Urinary bladder (tissue), 3 donors: ENCODE measurements at regions not wholly inside any gene's neighbourhood (a gene's known extent, or its start where the extent isn't known, plus 50 kb on each side); places are given as distances from the start of the nearest gene placed in this dataset.

Experiments used
- DNase-seq: peaks from one replicate; pipeline ENCODE4 v3.0.0-alpha.2; 2015; ENCODE audit errors: extremely low spot score
- H3K27ac ChIP-seq: one replicate; pipeline ENCODE4 v1.5.1; 2013; ENCODE audit warnings: low read depth, mild to moderate bottlenecking, moderate library complexity
- H3K36me3 ChIP-seq: one replicate; pipeline ENCODE4 v1.6.1; 2013; ENCODE audit warnings: mild to moderate bottlenecking, moderate library complexity; ENCODE audit not compliant: insufficient read depth
- H3K4me1 ChIP-seq: one replicate; pipeline ENCODE4 v1.6.1; 2013; ENCODE audit warnings: mild to moderate bottlenecking, moderate library complexity; ENCODE audit not compliant: insufficient read depth
- H3K4me3 ChIP-seq: one replicate; pipeline ENCODE4 v1.5.1; 2013; ENCODE audit warnings: low read depth, low read length
- WGBS: extraction: QIAGEN DNeasy Blood & Tissue Kit; methylation state at CpG from one replicate; pipeline ENCODE4 v1.1.7; 2013; 5-methylcytosine and 5-hydroxymethylcytosine counted together
- donor health status: healthy with polysubstance abuse.
- donor health status: healthy.

DNA sequence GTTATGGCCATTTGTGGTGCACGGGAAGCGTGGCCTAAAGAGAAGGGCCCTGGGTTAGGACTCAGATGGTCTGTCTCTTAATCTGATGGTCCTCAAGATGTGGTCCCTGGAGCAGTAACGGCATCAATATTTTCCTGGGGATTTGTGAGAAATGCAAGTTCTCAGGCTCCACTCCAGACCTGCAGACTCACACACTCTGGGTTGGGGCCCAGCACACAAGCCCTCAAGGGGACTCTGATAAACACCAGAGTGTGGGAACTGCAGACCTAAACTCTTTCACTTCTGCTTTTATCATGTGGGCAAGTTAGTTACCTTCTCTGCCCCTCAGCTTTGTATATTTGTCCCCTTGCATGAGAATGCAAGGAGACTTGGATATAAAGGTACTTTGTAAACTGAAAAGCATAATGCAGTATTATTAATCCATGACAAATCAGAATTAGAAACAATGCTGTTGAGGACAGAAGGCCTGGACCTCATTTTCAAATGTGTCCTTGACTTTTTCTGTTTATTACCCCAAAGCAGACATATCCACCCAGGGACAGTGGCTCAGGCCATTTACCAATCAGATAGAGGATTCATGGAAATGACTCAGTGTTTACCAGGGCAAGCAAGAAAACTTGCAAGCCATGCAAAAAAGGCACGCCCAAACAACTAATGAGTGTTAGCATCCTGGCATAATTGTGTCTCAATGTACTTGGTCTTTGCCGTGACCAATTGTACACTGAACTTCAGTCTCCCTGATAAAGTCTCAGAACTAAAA, 157.0 kb downstream of the ASCL1 start:
- no peaks in the 10 kb centered on the region for H3K4me1 ChIP-seq
- no peak overlapping the region for H3K27ac ChIP-seq
- DNase-seq, result no peak
- H3K4me3 ChIP-seq, result no peak overlapping the region
- WGBS, result 85% methylated on average over 5 of the region's 5 CpGs
- H3K36me3 ChIP-seq, result no peaks in the 10 kb centered on the region

DNA sequence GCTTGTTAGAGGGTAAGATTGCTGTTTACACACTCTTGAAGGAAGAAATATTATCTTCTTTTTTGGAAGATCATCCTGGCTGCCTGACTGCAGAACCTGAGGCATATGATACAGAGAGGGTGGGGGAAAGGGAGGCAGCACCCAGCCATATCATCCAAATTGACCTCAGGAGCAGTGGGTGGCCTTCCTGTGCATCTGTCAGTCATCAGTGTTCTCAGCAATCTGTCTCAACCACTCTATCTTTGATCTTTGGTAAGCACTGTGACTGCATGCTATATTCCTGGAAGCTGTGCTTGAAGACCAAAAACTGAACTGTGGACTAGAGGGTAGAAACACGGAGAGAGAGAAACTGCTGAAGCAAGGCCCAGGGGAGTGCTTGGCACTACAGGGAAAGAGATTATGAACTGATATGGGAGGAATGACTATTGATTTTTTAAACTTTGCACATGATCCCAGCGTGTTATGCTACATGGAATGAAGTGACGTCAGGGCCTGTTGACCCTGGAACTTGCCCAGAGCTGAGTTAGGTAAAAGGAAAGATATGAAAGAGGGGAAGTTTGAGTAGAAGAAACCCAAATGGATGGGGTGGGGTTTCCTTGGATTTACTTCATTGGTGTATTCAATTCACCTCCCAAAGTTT, 171.5 kb downstream of the ASCL1 start:
- Histone ChIP-seq H3K4me1 (no peaks in the 10 kb centered on the region), H3K27ac (no peak overlapping the region), H3K4me3 (no peak overlapping the region), H3K36me3 (no peaks in the 10 kb centered on the region)
- 65% methylated on average over 3 of the region's 3 CpGs for WGBS
- DNase-seq, result no peak

DNA sequence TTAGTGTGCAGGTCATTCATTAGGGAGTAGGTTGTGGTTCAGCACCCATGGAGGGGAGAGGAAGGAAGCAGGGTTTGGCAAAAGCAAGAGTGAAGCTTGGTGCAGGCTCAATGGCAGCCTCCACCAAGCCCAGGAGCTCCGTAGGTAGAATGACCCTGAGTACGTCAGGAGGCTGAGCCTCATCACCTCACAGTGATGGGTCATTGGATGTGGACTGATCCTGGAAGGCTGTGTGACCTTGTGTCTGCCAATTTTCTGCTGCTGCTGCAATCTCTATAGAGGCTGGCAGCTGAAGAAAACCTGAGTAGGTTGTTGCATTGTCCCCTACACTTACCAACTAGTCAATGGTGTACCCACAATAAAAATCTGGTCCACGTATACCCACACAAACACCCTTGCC, 173.1 kb downstream of the ASCL1 start:
- Histone ChIP-seq H3K4me3 (no peak overlapping the region), H3K27ac (no peak overlapping the region), H3K4me1 (no peaks in the 10 kb centered on the region), H3K36me3 (no peaks in the 10 kb centered on the region)
- no peak for DNase-seq
- WGBS, result 81% methylated on average over 3 of the region's 3 CpGs

DNA sequence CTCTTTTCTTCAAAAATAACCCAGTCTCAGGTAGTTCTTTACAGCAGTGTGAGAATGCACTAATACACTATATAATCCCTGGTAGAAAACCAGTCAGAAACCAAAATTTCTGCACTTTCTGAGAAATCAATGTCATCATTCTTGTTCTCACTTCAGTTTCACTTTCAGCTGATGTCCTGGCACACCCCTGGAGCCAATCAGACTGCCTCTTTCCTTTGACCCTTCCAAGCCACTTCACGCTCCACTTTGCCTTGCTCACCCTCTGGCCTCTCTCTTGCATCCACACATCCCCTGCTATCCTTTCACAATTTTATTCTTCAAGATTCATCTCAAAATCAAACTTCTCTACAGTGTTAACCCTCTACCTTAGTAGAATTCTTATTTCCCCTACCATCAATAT, 181.1 kb downstream of the ASCL1 start:
- Histone ChIP-seq H3K27ac (no peak overlapping the region), H3K4me1 (no peaks in the 10 kb centered on the region), H3K36me3 (no peaks in the 10 kb centered on the region), H3K4me3 (no peak overlapping the region)
- WGBS, result 91% methylated on average over 1 of the region's 1 CpG
- DNase-seq, result no peak

DNA sequence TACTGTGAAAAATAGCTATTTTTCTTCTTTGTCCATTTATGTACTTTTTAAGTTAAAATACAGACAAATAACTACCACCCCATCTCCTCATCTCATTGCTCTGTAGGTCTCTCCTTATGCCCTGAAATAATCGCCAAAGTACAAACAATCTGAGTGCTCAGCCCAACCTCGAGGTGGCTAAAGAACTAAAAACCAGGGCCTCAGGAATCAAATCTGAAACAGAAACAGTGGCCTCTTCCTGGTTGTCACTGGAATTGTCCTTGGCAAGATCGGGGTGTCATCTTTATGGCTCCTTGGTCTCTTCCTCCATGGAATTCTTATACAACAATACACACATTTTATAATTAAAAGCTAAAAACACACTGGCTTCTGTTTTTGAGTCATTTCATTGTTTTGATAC, 182.4 kb downstream of the ASCL1 start:
- 56% methylated on average over 3 of the region's 3 CpGs for WGBS
- Histone ChIP-seq H3K27ac (no peak overlapping the region), H3K4me1 (no peaks in the 10 kb centered on the region), H3K36me3 (no peaks in the 10 kb centered on the region), H3K4me3 (no peak overlapping the region)
- no peak for DNase-seq

DNA sequence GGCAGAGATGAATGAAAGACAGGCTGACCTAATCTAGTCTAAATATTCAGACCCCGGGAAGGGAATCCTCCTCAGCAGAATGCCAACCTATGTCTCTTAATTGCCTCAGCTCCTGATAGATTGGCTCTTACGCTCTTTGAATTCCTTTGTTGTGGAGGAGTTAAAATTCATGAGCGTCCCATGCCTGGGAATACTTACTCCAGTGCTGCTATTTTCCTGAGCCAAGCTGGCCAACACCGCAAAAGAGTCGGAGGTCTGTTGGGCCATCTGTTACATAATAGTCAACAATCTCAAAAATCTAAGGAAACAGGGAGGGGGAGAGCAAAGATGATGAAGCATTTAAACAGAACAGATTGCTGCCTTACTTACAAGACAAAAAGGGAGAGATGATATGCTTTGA, 182.8 kb downstream of the ASCL1 start:
- Histone ChIP-seq H3K36me3 (no peaks in the 10 kb centered on the region), H3K4me3 (no peak overlapping the region), H3K4me1 (no peaks in the 10 kb centered on the region), H3K27ac (no peak overlapping the region)
- 56% methylated on average over 5 of the region's 5 CpGs for WGBS
- no peak for DNase-seq

DNA sequence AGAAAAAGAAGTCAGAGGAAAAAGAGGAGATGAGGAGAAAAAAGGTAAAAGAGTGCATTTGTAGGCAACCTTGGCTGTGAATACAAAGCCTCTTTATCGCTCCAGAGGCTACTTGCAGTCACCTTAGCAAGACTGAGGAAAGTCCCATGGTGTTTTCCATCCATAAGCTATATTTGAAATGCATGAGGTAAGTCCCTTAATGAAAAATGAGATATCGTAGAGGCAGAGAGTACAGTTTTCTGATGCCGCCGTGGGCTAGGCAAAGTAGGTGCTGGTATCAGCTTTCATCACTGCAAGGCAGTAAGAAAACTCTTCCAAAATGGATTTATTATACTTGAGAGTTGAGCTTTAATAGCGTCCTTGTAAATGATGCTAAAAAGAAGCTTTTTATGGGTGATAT, 186.8 kb downstream of the ASCL1 start:
- Histone ChIP-seq H3K27ac (no peak overlapping the region), H3K4me1 (no peaks in the 10 kb centered on the region), H3K36me3 (no peaks in the 10 kb centered on the region), H3K4me3 (no peak overlapping the region)
- 78% methylated on average over 5 of the region's 5 CpGs for WGBS
- DNase-seq, result no peak

DNA sequence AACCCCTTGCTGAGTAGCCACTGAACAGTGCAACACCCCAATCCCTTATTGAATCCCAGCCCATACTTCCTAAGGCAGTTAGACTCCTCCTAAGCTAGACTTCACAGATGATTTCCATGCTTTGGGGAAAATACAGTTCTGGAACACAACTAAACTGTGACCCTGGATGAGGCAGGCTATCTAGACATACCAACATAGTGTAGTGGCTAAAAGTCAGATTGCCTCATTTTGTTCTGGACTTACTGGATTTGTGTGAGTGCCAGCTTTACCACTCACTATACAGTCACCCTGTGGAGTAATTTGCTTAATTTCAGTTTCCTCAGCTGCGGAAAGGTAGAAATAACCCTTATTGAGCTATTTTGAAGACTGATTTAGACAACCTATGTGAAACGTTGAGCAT, 203.1 kb downstream of the ASCL1 start:
- DNase-seq, result no peak
- Histone ChIP-seq H3K36me3 (no peaks in the 10 kb centered on the region), H3K4me1 (no peaks in the 10 kb centered on the region), H3K4me3 (no peak overlapping the region), H3K27ac (no peak overlapping the region)
- 81% methylated on average over 2 of the region's 2 CpGs for whole genome bisulfite sequencing

DNA sequence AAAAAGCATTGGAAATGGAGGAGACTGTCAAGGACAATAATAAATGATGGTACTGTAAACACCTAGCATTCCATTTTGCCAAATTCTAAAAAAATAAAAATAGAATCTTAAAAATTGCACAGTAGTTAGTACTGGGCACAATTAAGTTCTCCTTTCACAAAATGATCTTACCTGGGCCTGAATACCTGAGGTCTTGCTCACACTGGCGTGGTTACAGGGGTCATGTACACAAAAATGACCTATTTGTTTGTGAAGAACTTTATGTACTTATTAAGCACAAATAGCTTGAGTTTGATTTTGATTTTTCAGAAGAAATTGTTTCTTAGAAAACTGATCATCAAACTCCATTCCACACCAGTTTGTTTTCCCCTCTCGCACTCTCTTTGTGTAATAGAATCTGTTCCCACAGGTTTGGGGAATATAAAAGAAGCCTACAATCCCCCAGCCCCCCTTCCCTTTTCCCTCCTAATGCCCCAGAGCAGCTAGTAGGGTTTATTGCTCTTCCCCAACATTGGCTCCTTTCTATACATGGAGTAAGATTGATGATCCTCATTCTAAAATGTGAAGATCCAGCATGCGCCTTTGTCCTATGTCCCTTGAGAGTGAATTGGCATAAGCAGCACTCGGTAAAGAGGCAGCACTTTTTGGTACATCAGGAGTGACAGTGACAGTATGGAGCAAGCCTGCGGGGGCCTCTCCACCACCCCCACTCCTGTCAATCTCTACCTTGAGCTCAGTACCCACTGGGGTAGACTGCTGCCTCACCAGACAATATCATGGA, 204.3 kb downstream of the ASCL1 start:
- no peak for DNase-seq
- Histone ChIP-seq H3K36me3 (no peaks in the 10 kb centered on the region), H3K27ac (no peak overlapping the region), H3K4me3 (no peak overlapping the region), H3K4me1 (no peaks in the 10 kb centered on the region)
- WGBS, result 74% methylated on average over 5 of the region's 5 CpGs

DNA sequence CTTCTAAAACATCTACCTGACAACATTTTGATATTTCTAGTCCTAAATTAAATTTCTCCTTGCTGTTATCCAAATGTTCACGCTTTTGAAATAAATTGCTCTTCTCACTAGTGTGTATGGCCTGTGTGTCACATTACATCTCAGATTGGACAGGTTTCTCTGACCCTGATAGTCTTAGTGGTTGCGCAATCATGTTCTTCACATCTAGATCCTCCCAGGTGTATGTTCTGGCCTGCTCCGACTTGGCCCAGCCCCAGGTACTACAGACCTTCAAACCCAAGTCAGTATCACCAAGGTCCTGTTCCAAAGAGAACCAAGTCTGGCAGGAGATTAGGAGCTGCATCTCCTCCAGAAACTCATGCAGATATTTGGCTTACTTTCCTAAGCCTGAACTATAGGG, 209.5 kb downstream of the ASCL1 start:
- no peaks in the 10 kb centered on the region for H3K4me1 ChIP-seq
- no peak for DNase-seq
- no peak overlapping the region for H3K27ac ChIP-seq
- 87% methylated on average over 3 of the region's 3 CpGs for WGBS
- no peaks in the 10 kb centered on the region for H3K36me3 ChIP-seq
- no peak overlapping the region for H3K4me3 ChIP-seq

DNA sequence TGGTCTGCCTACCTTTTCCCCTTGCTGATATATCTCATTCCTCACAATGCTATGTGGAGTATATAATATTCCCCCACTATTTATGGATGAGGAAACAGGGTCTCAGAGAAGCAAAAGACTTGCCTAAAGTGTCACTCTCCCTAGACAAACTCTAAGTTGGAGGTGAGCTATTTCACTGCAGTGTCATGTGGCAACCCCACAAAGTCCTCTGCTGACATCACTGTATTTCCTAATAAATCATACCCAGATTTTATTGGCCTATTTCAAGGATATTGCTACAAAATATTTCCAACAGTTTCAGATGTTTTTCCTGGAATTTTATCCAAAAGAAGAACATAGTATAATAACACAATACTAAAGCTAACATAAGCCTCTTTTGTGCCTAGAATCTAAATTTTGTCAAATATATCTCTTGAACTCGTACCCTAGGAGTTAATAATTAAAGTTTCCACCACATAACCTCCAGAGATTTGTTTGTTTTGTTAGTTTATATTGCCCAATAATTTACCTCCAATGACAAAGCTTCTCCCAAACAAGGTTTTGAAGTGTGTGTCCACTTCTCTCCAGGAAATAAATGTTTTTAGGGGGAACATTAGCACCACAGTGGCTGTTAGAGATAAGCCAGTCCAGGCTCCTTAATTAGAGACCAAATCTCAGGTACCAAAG, 215.1 kb downstream of the ASCL1 start:
- WGBS, result 30% methylated on average over 1 of the region's 1 CpG
- DNase-seq, result no peak
- H3K4me1 ChIP-seq, result no peaks in the 10 kb centered on the region
- no peak overlapping the region for H3K4me3 ChIP-seq
- no peak overlapping the region for H3K27ac ChIP-seq
- no peaks in the 10 kb centered on the region for H3K36me3 ChIP-seq

DNA sequence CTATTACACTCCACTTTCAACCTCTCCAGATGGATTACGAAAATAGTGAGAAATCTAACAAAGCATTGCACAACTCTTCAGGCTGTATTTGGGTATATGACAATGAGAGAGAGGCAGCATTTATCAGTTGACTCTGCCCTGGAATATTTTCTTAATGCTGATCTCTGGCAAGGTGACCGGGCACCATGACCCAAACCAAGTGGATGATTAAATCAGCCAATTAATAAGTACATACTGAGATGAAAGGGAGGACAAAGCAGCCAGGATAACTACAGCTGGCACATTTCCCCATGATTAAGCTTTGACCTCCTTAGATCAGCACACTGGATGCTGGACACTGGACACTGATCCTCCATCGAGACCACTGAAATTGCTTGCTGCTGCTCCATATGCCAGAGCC, 218.2 kb downstream of the ASCL1 start:
- H3K36me3 ChIP-seq, result no peaks in the 10 kb centered on the region
- 88% methylated on average over 3 of the region's 3 CpGs for WGBS
- no peaks in the 10 kb centered on the region for H3K4me1 ChIP-seq
- no peak for DNase-seq
- no peak overlapping the region for H3K27ac ChIP-seq
- H3K4me3 ChIP-seq, result no peak overlapping the region

DNA sequence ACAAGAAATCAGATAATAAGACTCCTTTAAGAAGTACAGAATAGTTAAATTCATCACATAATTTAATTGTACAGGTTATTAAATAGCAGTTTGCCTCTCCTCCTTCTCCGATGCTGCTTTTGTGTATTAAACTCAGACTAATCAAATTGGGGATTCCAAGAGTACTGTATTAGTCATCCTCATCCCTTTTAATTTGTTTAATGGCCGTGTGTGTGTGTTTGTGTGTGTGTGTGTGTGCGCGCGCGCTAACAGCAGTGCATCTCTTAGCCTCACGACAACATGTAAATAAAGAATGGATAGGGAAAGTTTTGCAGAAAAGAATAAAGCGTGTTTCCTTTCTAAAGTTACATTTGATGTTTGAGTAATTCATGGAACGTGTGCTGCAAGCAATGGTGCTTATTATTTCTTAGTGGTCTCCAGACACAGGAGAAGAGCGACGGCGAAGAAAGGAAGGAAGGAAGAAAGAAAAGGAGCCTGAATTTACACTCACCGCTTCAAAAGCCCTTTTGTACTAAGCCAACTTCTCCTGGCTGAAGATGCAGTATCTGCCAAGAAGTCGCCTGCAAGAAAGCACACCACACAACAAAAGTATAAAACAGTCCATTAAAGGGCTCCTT, 220.3 kb downstream of the ASCL1 start:
- DNase-seq, result no peak
- no peak overlapping the region for H3K4me3 ChIP-seq
- no peak overlapping the region for H3K27ac ChIP-seq
- H3K36me3 ChIP-seq, result no peaks in the 10 kb centered on the region
- H3K4me1 ChIP-seq, result no peaks in the 10 kb centered on the region
- 74% methylated on average over 14 of the region's 14 CpGs for WGBS
